IMR-90 (cell line): ENCODE measurements at regions not wholly inside any gene's neighbourhood (a gene's known extent, or its start where the extent isn't known, plus 50 kb on each side); places are given as distances from the start of the nearest gene placed in this dataset.

Experiments used
- ATAC-seq: fragments of 200-7000 bp; cut with Tn5 transposase; 2 replicates; pipeline ENCODE4 v1.9.1; 2020; ENCODE audit warnings: low read depth, mild to moderate bottlenecking, moderate library complexity
- BruUV-seq: library from RNA; stranded (reverse); fragments of 400-500 nt; replicated peaks from 2 replicates; lab custom pipeline; 2021; lab: Mats Ljungman, UMichigan
- CTCF ChIA-PET: fragments of 300-600 bp; formaldehyde crosslinking; extraction: SDS; loops from one replicate; lab custom pipeline; 2021; ENCODE audit warnings: antibody characterized with exemption; lab: Yijun Ruan, JAX
- POLR2A ChIA-PET: fragments of 300-600 bp; sonication (Branson Sonifier 250); formaldehyde crosslinking; loops from one replicate; lab custom pipeline; 2022; ENCODE audit warnings: antibody characterized with exemption; ENCODE audit not compliant: unreplicated experiment; lab: Charles Lee
- DNase-seq: peaks from one replicate; pipeline ENCODE4 v3.0.0; 2013
- H2AFZ ChIP-seq: replicated peaks from 2 replicates; pipeline ENCODE3; 2013; ENCODE audit warnings: low read length, mild to moderate bottlenecking; ENCODE audit not compliant: poor library complexity
- H2AK5ac ChIP-seq: 2 replicates; pipeline ENCODE4 v1.6.1; 2013; ENCODE audit warnings: low read depth, low read length, inconsistent platforms
- H2AK9ac ChIP-seq: replicated peaks from 2 replicates; pipeline ENCODE3; 2013; ENCODE audit warnings: mild to moderate bottlenecking, low read depth, low read length, moderate library complexity; ENCODE audit not compliant: poor library complexity
- H2BK120ac ChIP-seq: 2 replicates; pipeline ENCODE4 v1.6.1; 2013; ENCODE audit warnings: low read depth, low read length, inconsistent platforms
- H2BK15ac ChIP-seq: 3 replicates; pipeline ENCODE4 v1.6.1; 2013; ENCODE audit warnings: low read depth, low read length, inconsistent platforms
- H2BK20ac ChIP-seq: 2 replicates; pipeline ENCODE4 v1.6.1; 2013; ENCODE audit warnings: low read depth, mild to moderate bottlenecking, inconsistent platforms, low read length, moderate library complexity
- H2BK5ac ChIP-seq: 2 replicates; pipeline ENCODE4 v1.6.1; 2013; ENCODE audit warnings: mild to moderate bottlenecking, low read depth, low read length, inconsistent platforms; ENCODE audit not compliant: poor library complexity, severe bottlenecking
- H3K14ac ChIP-seq: replicated peaks from 2 replicates; pipeline ENCODE4 v1.6.1; 2013; ENCODE audit warnings: low read depth, low read length, inconsistent platforms
- H3K18ac ChIP-seq: 2 replicates; pipeline ENCODE4 v1.6.1; 2013; ENCODE audit warnings: low read depth, low read length, control low read depth
- H3K23ac ChIP-seq: 2 replicates; pipeline ENCODE4 v1.6.1; 2013; ENCODE audit warnings: low read depth, low read length, inconsistent platforms
- H3K27ac ChIP-seq: 2 replicates; pipeline ENCODE4 v1.5.1; 2013; ENCODE audit warnings: mild to moderate bottlenecking, control low read depth, low read length; ENCODE audit not compliant: insufficient read depth
- H3K27me3 ChIP-seq: 2 replicates; pipeline ENCODE4 v1.6.1; 2013; ENCODE audit warnings: low read length; ENCODE audit not compliant: control insufficient read depth, insufficient read depth
- H3K36me3 ChIP-seq: 2 replicates; pipeline ENCODE4 v1.6.1; 2013; ENCODE audit warnings: low read length, mixed read lengths; ENCODE audit not compliant: control insufficient read depth, insufficient read depth
- H3K4ac ChIP-seq: 2 replicates; pipeline ENCODE4 v1.6.1; 2013; ENCODE audit warnings: low read depth, low read length, inconsistent platforms
- H3K4me1 ChIP-seq: 2 replicates; pipeline ENCODE4 v1.6.1; 2013; ENCODE audit warnings: low read length, mixed read lengths; ENCODE audit not compliant: control insufficient read depth, insufficient read depth
- H3K4me2 ChIP-seq: 2 replicates; pipeline ENCODE4 v1.6.1; 2013; ENCODE audit warnings: low read depth, mild to moderate bottlenecking, control low read depth, low read length, moderate library complexity
- H3K4me3 ChIP-seq: 2 replicates; pipeline ENCODE4 v1.5.1; 2013; ENCODE audit warnings: low read depth, mild to moderate bottlenecking, control low read depth, low read length, moderate library complexity; ENCODE audit not compliant: insufficient read depth
- H3K56ac ChIP-seq: 2 replicates; pipeline ENCODE4 v1.6.1; 2013; ENCODE audit warnings: low read length, inconsistent platforms; ENCODE audit not compliant: insufficient read depth; ENCODE audit errors: extremely low read depth
- H3K79me1 ChIP-seq, 2 experiments: 2 replicates each; pipeline ENCODE4 v1.6.1; 2013; ENCODE audit warnings: low read length in 2 of 2, inconsistent platforms in 1 of 2, low read depth in 1 of 2
- H3K9ac ChIP-seq: 2 replicates; pipeline ENCODE4 v1.6.1; 2013; ENCODE audit warnings: low read depth, low read length, control low read depth
- H3K9me1 ChIP-seq: 2 replicates; pipeline ENCODE4 v1.6.1; 2013; ENCODE audit warnings: low read length, inconsistent platforms; ENCODE audit not compliant: insufficient read depth
- H3K9me3 ChIP-seq: 2 replicates; pipeline ENCODE4 v1.6.1; 2013; ENCODE audit warnings: low read length; ENCODE audit not compliant: control insufficient read depth, insufficient read depth
- H4K20me1 ChIP-seq: 2 replicates; pipeline ENCODE4 v1.6.1; 2013; ENCODE audit warnings: low read length, inconsistent platforms; ENCODE audit not compliant: insufficient read depth
- H4K5ac ChIP-seq: 2 replicates; pipeline ENCODE4 v1.6.1; 2013; ENCODE audit warnings: mild to moderate bottlenecking, low read depth, low read length, control low read depth
- H4K8ac ChIP-seq, 2 experiments: 2 replicates each; pipeline ENCODE4 v1.6.1; 2013; ENCODE audit warnings: low read depth in 2 of 2, low read length in 2 of 2, control low read depth in 1 of 2, inconsistent platforms in 1 of 2
- H4K91ac ChIP-seq: 2 replicates; pipeline ENCODE4 v1.6.1; 2013; ENCODE audit warnings: low read depth, low read length, inconsistent platforms; ENCODE audit not compliant: insufficient read depth
- FOS ChIP-seq: fragments of 150-350 bp; IDR thresholded peaks from 2 replicates; pipeline ENCODE4 v1.6.1; 2016; ENCODE audit warnings: low read depth, low read length
- POLR2A ChIP-seq: IDR thresholded peaks from 2 replicates; pipeline ENCODE4 v1.6.1; 2012; ENCODE audit warnings: mild to moderate bottlenecking, low read depth, low read length
- USF2 ChIP-seq: fragments of 150-350 bp; IDR thresholded peaks from 2 replicates; pipeline ENCODE4 v1.6.1; 2017; ENCODE audit warnings: mild to moderate bottlenecking, antibody characterized with exemption, low read length, low read depth
- WGBS, 2 experiments: methylation state at CpG; one replicate each; pipeline versions ENCODE4 v1.1.5 to v1.1.7; 2013; ENCODE audit warnings: missing lambda C conversion rate in 2 of 2; ENCODE audit not compliant: insufficient read length in 1 of 2; ENCODE audit errors: extremely low coverage in 2 of 2; 5-methylcytosine and 5-hydroxymethylcytosine counted together
- dilution Hi-C: fragments of 300-500 bp; cut with HindIII; formaldehyde crosslinking; loops from one replicate; pipeline ENCODE4 v1.14.3; 2018; ENCODE audit warnings: low sequenced_read_pairs; ENCODE audit not compliant: unreplicated experiment
- in situ Hi-C: fragments of 300-500 bp; cut with MboI; formaldehyde crosslinking; loops from 3 replicates; pipeline ENCODE4 v1.14.3; 2019; ENCODE audit warnings: low sequenced_read_pairs, inconsistent platforms, mixed read lengths
- intact Hi-C: fragments of 100-400 bp; cut with micrococcal nuclease; formaldehyde crosslinking; loops from 2 replicates; pipeline ENCODE4 v1.10.0; 2022

GRCh38 chr4:32191961-32192360 lies 1471.8 kb downstream of the PCDH7 start:
- no peak overlapping the region for H3K9ac ChIP-seq
- no TSS peak for BruUV-seq
- H2BK120ac ChIP-seq = no peak overlapping the region
- H2BK15ac ChIP-seq = no peak overlapping the region
- H3K4me2 ChIP-seq = no peak overlapping the region
- no peak overlapping the region for H2AK5ac ChIP-seq
- no peaks in the 10 kb centered on the region; the same call in 1 of the 2 replicates for H3K9me3 ChIP-seq
- H2BK20ac ChIP-seq = no peak overlapping the region
- no peaks in the 10 kb centered on the region for H3K36me3 ChIP-seq
- H3K9me1 ChIP-seq = no peaks in the 10 kb centered on the region
- dilution Hi-C loops (no loop called here), in situ Hi-C loops (no loop called here), intact Hi-C loops (no loop called here)
- H3K79me1 ChIP-seq = no peaks in the 10 kb centered on the region
- H4K5ac ChIP-seq = no peak overlapping the region
- ATAC-seq (no peak), DNase-seq (no peak)
- H3K14ac ChIP-seq = no peak overlapping the region
- H3K4me1 ChIP-seq = no peaks in the 10 kb centered on the region
- no peak overlapping the region for H4K8ac ChIP-seq
- no peak overlapping the region for H2AFZ ChIP-seq
- no peak overlapping the region for H4K91ac ChIP-seq
- H2AK9ac ChIP-seq = no peak overlapping the region
- no CpG with 5 or more reads among the region's 4 CpGs for WGBS, 2 experiments
- ChIA-PET POLR2A (no interaction called here), CTCF (no interaction called here)
- no peak overlapping the region for H2BK5ac ChIP-seq
- no peaks in the 10 kb centered on the region for H3K27me3 ChIP-seq
- H3K4ac ChIP-seq = no peak overlapping the region
- no peak overlapping the region for H3K23ac ChIP-seq
- H3K18ac ChIP-seq = no peak overlapping the region
- no peaks in the 10 kb centered on the region for H4K20me1 ChIP-seq
- H3K56ac ChIP-seq = no peak overlapping the region
- H3K27ac ChIP-seq = no peak overlapping the region
- TF ChIP-seq POLR2A (no peak), USF2 (no peak), FOS (no peak)
- no peak overlapping the region for H3K4me3 ChIP-seq
